HG03064 (cell line): ENCODE measurements at regions not wholly inside any gene's neighbourhood (a gene's known extent, or its start where the extent isn't known, plus 50 kb on each side); places are given as distances from the start of the nearest gene placed in this dataset.
"Not testable (repeated sequence)": the region's sequence is repeated elsewhere in the genome, so short reads cannot be mapped to it uniquely, and the experiment has no call there.

Experiments used
- ATAC-seq: cut with Tn5 transposase; IDR thresholded peaks from one replicate; pipeline ENCODE4 v1.9.1; 2021; ENCODE audit warnings: low read depth; ENCODE audit not compliant: unreplicated experiment

DNA sequence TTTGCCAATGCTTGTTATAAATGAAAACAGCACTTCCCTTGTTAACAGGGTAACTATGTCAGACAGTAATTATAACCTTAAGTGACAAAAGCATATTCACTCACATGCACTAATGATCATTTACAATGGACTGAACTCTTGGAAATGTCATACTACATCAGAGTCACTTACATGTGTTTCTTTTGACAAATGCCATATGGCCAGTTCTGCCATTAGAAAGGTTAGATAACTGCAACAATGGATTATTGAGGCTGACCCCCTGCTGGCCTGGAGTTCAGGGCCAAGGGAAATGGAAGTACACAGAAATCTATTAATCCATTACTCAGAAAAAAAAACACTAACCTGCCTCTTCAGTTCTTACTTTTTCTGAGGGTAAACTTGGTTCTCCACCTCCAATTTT, 313.4 kb downstream of the CNTN3 start:
- no peak for ATAC-seq

DNA sequence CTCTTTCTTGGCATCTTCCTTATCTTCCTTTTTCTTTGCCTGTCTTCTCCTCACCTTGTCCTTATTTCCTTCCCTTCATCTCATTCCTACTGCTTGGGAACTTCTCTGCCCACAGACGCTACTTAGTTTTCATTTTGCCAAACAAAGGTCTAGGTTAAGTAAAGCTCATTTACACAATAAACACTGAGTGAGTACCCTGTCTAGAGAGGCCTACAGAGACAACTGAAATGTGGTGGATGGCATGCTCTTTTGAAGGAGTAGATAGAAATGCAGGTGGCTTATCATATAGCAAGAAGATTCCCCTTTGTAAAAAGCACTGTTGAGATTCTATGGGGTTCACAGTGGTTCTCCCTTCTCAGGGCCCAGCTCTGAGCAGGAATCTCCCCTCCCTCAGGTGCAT, 319.0 kb downstream of the CNTN3 start:
- ATAC-seq, result no peak

DNA sequence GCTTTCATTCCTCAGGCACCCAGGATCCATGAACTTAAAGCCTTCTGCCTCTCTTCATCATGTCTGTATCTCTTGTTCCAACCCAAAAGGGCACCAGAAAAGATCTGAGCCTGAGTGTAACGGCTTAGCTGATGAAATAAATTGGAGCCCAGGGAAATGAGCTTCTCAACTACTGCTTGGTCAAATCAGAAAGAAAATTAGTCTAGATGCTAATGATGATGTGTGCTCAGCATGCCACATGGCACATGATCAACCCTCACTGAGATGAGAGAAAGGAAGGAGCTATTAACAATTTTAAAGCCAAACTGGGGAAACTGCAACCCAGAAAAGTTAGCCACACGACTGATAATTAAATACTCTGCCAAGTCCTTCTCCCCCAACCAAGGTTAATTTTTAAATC, 325.7 kb downstream of the CNTN3 start:
- no peak for ATAC-seq

DNA sequence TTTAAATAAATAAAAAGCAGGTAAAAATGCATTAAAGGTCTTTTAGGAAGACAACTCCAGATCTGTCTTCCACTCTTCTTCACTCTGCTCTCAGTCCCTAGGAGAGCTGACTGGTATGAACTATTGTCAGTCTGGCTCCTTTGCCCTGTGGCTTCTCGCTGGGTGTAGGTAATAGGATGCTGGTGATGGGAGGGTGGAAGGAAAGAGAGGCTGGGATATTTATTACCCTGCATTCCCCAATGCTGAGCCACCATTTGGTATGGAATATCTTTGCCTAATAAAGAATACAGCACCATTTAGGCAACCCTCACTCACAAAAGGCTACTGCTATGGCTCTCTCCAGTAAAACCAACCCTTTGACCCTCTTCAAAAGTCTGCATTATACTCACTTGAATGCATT, 326.9 kb downstream of the CNTN3 start:
- no peak for ATAC-seq

DNA sequence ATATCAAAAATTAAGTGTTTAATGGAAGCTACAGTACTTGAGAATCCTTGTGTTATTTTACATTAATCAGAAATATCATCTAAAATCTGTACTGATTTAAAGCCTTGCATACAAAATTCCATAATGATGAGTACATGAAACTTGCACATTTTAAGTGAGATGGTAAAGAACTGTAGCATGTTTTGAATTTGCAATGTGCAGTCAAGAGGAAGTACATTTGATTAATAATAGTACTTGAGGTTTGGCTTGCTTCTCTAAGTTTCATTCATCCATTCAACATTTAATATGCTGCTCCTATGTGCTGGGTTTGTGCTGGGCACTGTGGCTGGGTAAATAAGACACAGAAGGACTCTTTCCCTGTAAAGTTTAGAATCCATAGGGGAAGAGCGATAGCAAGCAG, 332.3 kb downstream of the CNTN3 start:
- ATAC-seq, result no peak

DNA sequence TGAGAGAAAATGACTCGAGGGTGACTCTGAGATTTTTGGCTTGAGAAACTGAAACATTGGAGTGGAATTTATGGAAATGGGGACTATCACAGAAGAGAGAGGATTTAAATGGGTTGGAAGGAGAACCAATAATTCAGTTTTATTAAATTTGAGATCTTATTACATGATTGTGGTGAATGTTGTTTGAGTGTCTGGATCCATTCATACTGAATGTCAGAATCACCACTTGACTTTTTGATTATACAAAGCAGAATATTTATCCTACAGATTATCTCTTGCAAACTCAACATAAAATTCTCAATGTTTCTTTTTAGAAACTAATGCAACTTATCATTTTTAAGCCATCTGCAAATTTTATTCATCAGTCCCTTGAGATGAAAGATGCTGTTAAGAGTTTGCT, 332.8 kb downstream of the CNTN3 start:
- no peak for ATAC-seq

DNA sequence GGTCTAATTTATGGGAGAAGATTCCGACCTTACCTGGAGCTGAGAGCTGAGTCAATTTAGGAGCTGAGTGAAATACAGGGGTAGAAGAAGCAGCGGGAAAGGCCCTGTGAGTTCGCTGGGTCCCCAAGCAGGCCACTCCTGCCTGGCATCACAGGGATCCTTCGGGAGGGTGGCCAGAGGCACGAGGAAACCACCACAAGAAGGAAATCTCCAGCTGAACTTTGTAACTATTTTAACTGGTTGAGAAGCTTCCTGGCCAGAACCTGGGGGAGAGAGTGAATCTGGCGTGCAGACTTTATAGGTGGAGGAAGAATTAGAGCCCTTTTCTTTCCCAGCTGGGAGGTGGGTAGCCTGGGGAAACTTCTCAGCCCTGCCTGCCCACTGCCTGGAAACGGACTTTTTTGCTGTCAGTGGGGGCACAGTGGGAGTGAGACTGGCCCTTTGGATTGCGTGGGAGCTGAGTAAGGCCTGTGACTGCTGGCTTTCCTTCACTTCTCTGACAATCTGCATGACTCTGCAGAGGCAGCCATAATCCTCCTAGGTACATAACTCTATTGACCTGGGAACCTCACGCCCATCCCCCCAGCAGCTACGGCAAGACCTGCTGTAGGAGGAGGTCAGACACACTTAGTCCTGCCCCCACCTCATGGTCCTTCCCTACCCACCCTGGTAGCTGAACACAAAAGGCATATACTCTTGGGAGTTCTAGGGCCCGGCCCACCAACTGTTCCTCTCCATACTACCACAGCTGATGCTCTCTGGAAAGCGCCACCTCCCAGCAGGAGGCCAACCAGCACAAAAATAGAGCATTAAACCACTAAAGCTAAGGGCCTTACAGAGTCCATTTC, 340.7 kb downstream of the CNTN3 start:
- ATAC-seq, result no peak

GRCh38 chr3:74273091-74273490, 341.4 kb downstream of the CNTN3 start:
- ATAC-seq, result no peak

GRCh38 chr3:74271541-74271940, 342.9 kb downstream of the CNTN3 start:
- no peak for ATAC-seq

- ATAC-seq, result no peak
These were observed 344.8 kb downstream of the CNTN3 start for GRCh38 chr3:74269689-74270088.

- ATAC-seq, result no peak
These were observed 345.7 kb downstream of the CNTN3 start for GRCh38 chr3:74268753-74269152.

DNA sequence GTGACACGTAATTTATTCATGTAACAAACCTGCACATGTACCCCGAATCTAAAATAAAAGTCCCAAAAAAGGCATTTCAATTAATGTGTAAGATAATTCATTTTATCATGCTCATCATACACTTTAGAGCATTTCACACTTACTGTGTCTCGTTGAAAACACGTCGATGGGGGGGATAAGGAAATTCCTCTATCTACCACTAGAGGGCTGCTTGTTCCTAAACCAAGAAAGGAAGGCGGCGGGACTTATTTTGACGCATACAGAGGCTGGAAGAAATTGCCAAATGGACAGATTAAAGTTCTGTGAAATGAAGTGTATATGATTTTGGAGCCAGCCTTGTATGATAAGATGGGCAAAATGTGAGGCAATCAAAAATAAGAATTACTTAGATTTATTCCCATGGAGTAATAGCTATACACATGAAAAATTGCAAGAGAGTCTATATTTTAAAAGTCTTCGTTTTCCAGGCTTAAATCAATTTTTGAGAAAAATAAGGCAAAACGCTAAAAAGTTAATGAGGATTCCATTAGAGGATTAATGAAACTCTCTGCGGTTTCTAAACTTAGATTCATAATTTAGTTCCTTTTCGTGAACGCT, 346.8 kb downstream of the CNTN3 start:
- ATAC-seq, result peak; percentile 65

DNA sequence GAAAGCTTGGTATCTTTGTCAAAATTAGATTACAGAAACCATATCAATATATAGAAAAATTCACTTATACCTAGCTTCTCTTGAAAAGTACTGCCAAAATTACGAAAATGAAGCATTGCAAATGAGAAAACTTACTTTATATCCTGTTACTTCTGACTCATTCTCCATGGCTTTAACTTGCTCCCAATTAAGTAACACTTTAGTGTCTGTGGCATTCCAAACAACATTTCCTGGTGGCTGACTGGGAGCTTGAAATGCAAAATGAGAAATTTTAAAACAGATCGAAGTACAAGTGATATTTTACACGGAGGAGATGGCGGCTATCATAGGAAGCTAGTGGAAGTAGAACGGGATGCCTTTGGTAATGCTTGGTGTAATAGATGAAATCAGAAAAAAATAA, 347.3 kb downstream of the CNTN3 start:
- no peak for ATAC-seq

DNA sequence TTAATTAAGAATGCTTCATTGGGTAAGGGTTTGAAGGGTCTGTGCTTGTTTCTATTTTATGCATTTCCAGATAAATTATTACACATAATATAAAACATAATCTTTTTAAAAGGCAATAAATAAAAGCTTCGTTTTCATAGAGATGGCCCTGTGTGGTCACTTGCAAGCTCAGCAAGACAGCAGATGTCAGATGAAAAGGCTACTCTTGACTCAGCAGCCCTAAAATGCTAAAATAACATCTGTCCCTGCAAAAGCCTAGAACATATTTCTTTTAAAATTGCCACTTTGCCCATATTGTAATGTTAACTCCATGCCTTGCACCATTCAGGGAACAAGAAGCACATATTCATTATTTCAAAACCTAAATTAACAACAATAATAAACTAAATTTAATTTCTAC, 349.4 kb downstream of the CNTN3 start:
- no peak for ATAC-seq

DNA sequence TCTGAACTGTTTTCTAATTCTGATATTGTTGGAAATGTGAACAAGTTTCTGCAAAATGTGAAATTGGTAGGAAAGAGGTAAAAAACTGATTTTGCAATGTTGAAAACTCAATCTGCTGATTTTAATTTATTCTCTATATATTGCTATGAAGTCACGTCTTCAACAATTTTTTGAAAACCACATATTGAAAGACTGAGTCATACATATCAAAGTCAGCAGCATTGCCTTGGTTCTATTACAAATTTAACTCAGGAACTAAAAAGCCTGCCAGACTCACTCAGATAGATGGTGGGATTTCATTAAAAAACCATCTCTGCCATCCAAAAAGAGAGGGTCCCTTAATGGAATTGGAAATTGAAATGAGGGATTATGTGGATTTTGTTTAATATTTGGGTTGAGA, 351.4 kb downstream of the CNTN3 start:
- no peak for ATAC-seq

GRCh38 chr3:74233091-74233490, 381.4 kb downstream of the CNTN3 start:
- no peak for ATAC-seq

DNA sequence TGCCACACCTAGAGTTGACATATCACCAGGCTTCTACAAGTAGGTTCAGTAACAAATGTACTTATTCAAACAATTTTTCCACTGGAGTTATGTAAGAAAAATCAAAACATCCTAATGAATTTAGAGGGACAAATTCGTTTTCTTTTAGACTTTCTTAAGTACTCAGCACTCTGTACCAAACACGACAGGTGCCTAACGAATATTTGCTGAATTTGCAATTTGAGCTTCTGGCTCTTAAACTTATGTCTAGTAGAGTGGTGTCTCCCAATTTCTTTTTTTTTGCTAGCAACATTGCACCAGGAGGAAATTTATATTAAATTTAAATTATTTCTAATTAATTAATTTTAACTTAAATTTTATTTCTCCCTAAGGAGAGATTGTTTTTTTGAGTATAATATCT, 397.0 kb downstream of the CNTN3 start:
- ATAC-seq, result no peak

DNA sequence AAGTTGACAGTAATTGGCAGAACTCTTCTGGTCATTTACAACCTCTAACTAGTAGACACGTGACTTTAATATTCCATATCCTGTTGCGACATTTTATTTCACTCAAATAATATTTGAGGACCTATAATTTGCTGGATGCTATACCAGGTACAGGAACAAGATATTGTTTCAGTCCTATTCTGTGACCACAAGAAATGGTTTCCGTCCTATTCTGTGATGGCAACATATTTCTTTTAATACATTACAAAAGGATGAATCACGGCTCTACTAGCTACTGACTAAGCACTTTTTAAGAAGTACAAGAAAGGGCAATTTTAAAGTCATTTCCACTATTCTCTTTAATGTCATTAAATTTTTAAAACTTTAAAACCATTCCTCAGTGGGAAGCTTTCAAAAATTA, 400.2 kb downstream of the CNTN3 start:
- ATAC-seq, result no peak

DNA sequence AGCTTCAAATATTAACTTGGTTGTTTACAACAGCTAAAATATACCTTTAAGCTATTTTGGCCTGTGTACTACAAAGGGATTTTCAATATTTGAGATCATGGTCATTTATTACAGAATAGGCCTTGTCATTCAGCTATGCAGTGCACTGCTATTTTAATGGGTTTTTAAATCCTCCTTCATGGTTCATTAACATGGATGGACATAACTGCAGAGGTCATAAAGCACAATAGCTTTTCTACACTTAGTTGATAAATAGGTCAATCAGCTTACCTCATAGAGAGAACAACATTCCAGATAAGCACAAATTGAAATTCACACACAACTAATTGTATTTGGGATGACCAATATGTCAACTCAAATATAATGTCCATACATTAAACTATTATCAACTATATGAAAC, 403.7 kb downstream of the CNTN3 start:
- ATAC-seq, result no peak

DNA sequence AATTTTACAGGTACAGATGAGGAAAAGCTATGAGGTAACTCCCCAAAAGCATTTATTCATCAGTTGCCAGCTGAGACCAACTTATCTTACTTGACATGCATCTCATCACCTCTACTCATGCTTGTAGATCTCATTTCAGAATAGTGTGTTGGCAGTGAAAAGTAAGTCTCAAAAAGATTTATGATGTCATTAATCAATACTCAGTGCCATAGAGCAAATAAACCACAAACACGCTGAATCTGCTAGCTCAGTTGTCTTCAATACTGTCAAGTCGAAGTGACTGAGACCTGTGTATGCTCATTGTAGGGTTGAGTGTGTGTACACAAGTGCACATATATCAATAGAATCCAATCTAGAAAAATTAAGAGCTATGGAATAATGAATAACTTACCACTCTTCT, 413.5 kb downstream of the CNTN3 start:
- no peak for ATAC-seq

DNA sequence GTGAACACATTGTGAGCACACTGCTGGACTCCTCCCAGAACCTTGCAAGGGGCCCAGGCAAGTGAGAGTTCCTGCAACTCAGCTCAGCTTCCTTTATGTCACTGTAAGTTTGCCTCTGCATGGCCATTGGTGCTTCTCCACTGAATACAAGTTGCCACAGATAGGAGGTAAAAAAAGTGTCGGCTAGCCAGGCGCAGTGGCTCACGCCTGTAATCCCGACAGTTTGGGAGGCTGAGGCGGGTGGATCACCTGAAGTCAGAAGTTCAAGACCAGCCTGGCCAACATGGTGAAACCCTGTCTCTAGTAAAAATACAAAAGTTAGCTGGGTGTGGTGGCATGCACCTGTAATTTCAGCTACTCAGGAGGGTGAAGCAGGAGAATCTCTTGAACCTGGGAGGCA, 435.8 kb downstream of the CNTN3 start:
- not testable (repeated sequence) for ATAC-seq

- ATAC-seq, result no peak
These were observed 441.4 kb downstream of the CNTN3 start for GRCh38 chr3:74173090-74173489.
